Neural cell (in vitro differentiated cells): ENCODE measurements at regions not wholly inside any gene's neighbourhood (a gene's known extent, or its start where the extent isn't known, plus 50 kb on each side); places are given as distances from the start of the nearest gene placed in this dataset.

ENCODE experiments used
- EP300 ChIP-seq: fragments of 450-650 bp; conservative IDR thresholded peaks from 2 replicates; pipeline ENCODE4 v1.6.1; 2014; ENCODE audit warnings: antibody characterized with exemption, mild to moderate bottlenecking, moderate library complexity; ENCODE audit not compliant: poor library complexity, severe bottlenecking
- EZH2 ChIP-seq: fragments of 200-600, 300-800 bp; shearing (Covaris generic), sonication (generic); IDR thresholded peaks from 2 replicates; pipeline ENCODE4 v1.6.1; 2014; ENCODE audit warnings: antibody characterized with exemption, low read length, borderline replicate concordance, mild to moderate bottlenecking; ENCODE audit not compliant: insufficient read depth, poor library complexity, severe bottlenecking
- MXI1 ChIP-seq: fragments of 450-650 bp; conservative IDR thresholded peaks from 2 replicates; pipeline ENCODE4 v1.6.1; 2014; ENCODE audit warnings: antibody characterized with exemption, mild to moderate bottlenecking; ENCODE audit not compliant: poor library complexity, severe bottlenecking
- POLR2AphosphoS5 ChIP-seq: IDR thresholded peaks from 2 replicates; pipeline ENCODE4 v1.6.1; 2012
- RAD21 ChIP-seq: fragments of 450-650 bp; conservative IDR thresholded peaks from 2 replicates; pipeline ENCODE4 v1.6.1; 2014; ENCODE audit warnings: antibody characterized with exemption, mild to moderate bottlenecking, moderate library complexity
- SMC3 ChIP-seq: fragments of 450-650 bp; conservative IDR thresholded peaks from 2 replicates; pipeline ENCODE4 v1.6.1; 2014; ENCODE audit warnings: antibody characterized with exemption, mild to moderate bottlenecking, moderate library complexity; ENCODE audit not compliant: poor library complexity
- TAF1 ChIP-seq: IDR thresholded peaks from 2 replicates; pipeline ENCODE4 v1.6.1; 2012; ENCODE audit warnings: low read depth
- TF ChIP-seq, protein P1 (sequence below): fragments of 450-650 bp; IDR thresholded peaks from 2 replicates; pipeline ENCODE4 v1.5.1; 2014; ENCODE audit warnings: antibody characterized with exemption, mild to moderate bottlenecking, moderate library complexity; ENCODE audit not compliant: poor library complexity, severe bottlenecking
- TF ChIP-seq, protein P2 (sequence below): IDR thresholded peaks from 2 replicates; pipeline ENCODE4 v1.6.1; 2012; ENCODE audit warnings: borderline replicate concordance

DNA sequence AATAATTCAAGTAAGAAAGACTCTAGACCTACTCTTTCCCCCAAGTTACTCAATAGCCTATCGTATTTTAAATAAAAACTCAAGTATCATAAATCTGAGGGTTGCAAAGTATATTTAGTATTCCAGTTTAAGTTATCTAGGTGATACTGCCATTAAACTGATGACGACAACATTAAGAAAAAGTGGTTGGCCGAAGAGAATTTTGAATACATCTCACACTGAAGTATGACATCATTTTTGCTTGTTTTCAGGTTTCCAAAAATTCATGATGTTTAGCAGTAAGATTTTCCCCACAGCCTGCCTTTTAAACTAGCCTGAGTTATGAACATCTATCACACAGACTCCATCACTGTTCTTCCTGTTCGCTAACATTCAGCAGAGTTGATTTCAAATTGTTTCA is 102.1 kb upstream of the RAB27B start:
- TF ChIP-seq, protein P1, sequence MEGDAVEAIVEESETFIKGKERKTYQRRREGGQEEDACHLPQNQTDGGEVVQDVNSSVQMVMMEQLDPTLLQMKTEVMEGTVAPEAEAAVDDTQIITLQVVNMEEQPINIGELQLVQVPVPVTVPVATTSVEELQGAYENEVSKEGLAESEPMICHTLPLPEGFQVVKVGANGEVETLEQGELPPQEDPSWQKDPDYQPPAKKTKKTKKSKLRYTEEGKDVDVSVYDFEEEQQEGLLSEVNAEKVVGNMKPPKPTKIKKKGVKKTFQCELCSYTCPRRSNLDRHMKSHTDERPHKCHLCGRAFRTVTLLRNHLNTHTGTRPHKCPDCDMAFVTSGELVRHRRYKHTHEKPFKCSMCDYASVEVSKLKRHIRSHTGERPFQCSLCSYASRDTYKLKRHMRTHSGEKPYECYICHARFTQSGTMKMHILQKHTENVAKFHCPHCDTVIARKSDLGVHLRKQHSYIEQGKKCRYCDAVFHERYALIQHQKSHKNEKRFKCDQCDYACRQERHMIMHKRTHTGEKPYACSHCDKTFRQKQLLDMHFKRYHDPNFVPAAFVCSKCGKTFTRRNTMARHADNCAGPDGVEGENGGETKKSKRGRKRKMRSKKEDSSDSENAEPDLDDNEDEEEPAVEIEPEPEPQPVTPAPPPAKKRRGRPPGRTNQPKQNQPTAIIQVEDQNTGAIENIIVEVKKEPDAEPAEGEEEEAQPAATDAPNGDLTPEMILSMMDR = no peak
- no peak for TF ChIP-seq TAF1
- TF ChIP-seq POLR2AphosphoS5 = no peak
- TF ChIP-seq, protein P2, sequence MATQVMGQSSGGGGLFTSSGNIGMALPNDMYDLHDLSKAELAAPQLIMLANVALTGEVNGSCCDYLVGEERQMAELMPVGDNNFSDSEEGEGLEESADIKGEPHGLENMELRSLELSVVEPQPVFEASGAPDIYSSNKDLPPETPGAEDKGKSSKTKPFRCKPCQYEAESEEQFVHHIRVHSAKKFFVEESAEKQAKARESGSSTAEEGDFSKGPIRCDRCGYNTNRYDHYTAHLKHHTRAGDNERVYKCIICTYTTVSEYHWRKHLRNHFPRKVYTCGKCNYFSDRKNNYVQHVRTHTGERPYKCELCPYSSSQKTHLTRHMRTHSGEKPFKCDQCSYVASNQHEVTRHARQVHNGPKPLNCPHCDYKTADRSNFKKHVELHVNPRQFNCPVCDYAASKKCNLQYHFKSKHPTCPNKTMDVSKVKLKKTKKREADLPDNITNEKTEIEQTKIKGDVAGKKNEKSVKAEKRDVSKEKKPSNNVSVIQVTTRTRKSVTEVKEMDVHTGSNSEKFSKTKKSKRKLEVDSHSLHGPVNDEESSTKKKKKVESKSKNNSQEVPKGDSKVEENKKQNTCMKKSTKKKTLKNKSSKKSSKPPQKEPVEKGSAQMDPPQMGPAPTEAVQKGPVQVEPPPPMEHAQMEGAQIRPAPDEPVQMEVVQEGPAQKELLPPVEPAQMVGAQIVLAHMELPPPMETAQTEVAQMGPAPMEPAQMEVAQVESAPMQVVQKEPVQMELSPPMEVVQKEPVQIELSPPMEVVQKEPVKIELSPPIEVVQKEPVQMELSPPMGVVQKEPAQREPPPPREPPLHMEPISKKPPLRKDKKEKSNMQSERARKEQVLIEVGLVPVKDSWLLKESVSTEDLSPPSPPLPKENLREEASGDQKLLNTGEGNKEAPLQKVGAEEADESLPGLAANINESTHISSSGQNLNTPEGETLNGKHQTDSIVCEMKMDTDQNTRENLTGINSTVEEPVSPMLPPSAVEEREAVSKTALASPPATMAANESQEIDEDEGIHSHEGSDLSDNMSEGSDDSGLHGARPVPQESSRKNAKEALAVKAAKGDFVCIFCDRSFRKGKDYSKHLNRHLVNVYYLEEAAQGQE = no peak
- no peak for TF ChIP-seq SMC3
- TF ChIP-seq EZH2 = no peak
- TF ChIP-seq MXI1 = no peak
- TF ChIP-seq EP300 = no peak
- TF ChIP-seq RAD21 = no peak
